ENCODE measurements at regions not wholly inside any gene's neighbourhood (a gene's known extent, or its start where the extent isn't known, plus 50 kb on each side); places are given as distances from the start of the nearest gene placed in this dataset.
"Not testable (repeated sequence)": the region's sequence is repeated elsewhere in the genome, so short reads cannot be mapped to it uniquely, and the experiment has no call there.

DNA sequence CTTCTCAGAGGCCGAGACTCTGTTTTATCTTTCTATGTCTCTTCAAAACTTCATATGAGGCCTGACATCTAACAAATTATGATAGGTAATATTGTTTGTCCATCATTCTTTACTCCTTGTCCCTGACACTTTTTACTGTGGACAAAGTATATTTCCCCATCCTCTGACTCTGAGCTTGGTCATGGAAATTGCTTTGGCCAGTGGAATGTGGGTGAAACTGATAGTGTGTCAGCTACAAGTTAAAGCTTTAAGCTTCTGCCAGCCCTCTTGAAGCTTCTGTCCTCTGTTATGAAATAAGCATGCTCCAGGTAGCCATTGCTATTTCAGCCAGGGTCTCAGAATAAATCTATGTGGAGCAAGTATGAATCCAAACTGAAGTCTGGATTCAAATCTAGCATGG lies 604.6 kb downstream of the BCOR start:
- no peak overlapping the region for H3K4me3 ChIP-seq (ENCODE audit: insufficient read length, low read depth)
- no peak for TF ChIP-seq YY1 (IDR thresholded peaks at IDR 0.05; ENCODE audit: insufficient read depth, insufficient read length)
- no peak for TF ChIP-seq SUZ12 (IDR thresholded peaks at IDR 0.05; ENCODE audit: extremely low read depth, insufficient read depth, insufficient read length)
- no peak for TF ChIP-seq ZNF274 (IDR thresholded peaks at IDR 0.05; ENCODE audit: low read depth, low read length)
- H3K27me3 ChIP-seq (ENCODE audit: insufficient read depth, insufficient read length): no peaks in the 10 kb centered on the region
- no peak for DNase-seq (ENCODE audit: low read depth, low spot score)
- no peaks in the 10 kb centered on the region for H3K9me3 ChIP-seq (ENCODE audit: insufficient read depth, low read length)
- no peaks in the 10 kb centered on the region for H3K36me3 ChIP-seq (ENCODE audit: insufficient read depth, insufficient read length, low read length)
- H3K4me1 ChIP-seq (ENCODE audit: insufficient read depth, insufficient read length): no peaks in the 10 kb centered on the region
- H3K9ac ChIP-seq (ENCODE audit: insufficient read length, low read depth): no peak overlapping the region

DNA sequence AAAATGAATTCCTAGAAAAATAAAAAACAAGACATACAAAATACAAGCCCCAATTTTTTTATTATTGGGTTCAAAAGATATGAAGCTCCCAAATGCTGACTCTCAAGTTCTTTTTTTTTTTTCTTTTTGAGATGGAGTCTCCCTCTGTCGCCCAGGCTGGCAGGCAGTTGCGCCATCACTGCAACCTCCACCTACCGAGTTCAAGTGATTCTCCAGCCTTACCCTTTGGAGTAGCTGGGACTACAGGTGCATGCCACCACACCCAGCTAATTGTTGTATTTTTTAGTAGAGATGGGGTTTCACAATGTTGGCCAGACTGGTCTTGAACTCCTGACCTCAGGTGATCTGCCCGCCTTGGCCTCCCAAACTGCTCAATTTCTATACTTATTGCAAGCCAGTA lies 600.6 kb downstream of the BCOR start:
- not testable (repeated sequence) for H3K27me3 ChIP-seq (ENCODE audit: insufficient read depth, insufficient read length); H3K36me3 ChIP-seq (ENCODE audit: insufficient read depth, insufficient read length, low read length); H3K9me3 ChIP-seq (ENCODE audit: insufficient read depth, low read length); H3K4me3 ChIP-seq (ENCODE audit: insufficient read length, low read depth); H3K4me1 ChIP-seq (ENCODE audit: insufficient read depth, insufficient read length); H3K9ac ChIP-seq (ENCODE audit: insufficient read length, low read depth); DNase-seq (ENCODE audit: low read depth, low spot score)

DNA sequence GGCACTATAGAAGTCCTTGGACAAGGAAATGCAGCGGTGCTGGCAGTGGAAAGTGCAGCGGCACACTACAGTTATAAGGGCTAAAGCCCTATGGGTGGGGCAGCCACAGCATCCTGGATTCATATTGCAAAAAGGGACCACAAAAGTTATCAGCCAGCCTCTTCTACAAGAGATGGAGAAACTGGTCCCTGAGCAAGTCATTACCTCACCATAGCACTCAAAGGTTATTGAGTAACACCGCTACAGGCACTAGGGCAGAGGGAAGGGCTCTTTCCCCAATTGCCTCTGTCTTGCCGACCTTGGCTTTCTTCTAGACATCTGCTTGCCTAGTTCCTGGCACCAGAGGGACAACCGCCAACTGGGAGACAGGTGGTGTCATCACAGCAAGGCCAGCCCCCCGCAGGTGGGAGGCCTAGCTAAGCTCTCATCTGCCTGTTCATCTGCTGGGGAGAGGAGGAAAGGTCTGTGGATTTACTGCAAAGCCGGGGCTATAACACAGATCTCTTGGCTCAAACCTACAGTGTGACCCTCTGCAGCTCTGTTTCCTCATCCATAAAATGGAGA lies 600.0 kb downstream of the BCOR start:
- DNase-seq (ENCODE audit: low read depth, low spot score): no peak

DNA sequence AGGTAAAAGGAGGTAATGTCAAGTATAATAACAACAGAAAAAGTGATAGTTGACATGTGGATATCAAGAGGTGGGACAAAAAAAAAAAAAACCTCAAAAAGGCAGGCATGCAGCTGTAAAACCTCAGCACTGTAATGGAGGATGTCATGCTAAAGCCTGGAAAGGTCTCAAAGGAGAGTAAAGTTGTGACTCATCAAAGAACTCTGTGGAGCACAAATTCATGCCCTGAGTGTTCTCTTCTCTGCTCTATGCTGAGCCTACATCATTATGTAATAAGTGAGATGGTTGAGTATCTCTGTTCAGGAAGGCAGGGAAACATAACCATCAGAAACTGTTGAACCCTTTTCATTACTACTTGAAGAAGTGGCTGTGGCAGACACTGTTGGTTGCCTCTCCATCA lies 597.8 kb downstream of the BCOR start:
- DNase-seq (ENCODE audit: low read depth, low spot score): no peak
- H3K27me3 ChIP-seq (ENCODE audit: insufficient read depth, insufficient read length): no peaks in the 10 kb centered on the region
- no peak overlapping the region for H3K9ac ChIP-seq (ENCODE audit: insufficient read length, low read depth)
- no peaks in the 10 kb centered on the region for H3K4me1 ChIP-seq (ENCODE audit: insufficient read depth, insufficient read length)
- H3K9me3 ChIP-seq (ENCODE audit: insufficient read depth, low read length): no peaks in the 10 kb centered on the region
- TF ChIP-seq YY1 (IDR thresholded peaks at IDR 0.05; ENCODE audit: insufficient read depth, insufficient read length) (no peak), ZNF274 (IDR thresholded peaks at IDR 0.05; ENCODE audit: low read depth, low read length) (no peak), SUZ12 (IDR thresholded peaks at IDR 0.05; ENCODE audit: extremely low read depth, insufficient read depth, insufficient read length) (no peak)
- no peaks in the 10 kb centered on the region for H3K36me3 ChIP-seq (ENCODE audit: insufficient read depth, insufficient read length, low read length)
- no peak overlapping the region for H3K4me3 ChIP-seq (ENCODE audit: insufficient read length, low read depth)

More for the DNA sequence above, 600.0 kb downstream of the BCOR start:
- TF ChIP-seq YY1 (IDR thresholded peaks at IDR 0.05; ENCODE audit: insufficient read depth, insufficient read length): no peak
- H3K27me3 ChIP-seq (ENCODE audit: insufficient read depth, insufficient read length): no peaks in the 10 kb centered on the region
- H3K4me3 ChIP-seq (ENCODE audit: insufficient read length, low read depth): no peak overlapping the region
- H3K9ac ChIP-seq (ENCODE audit: insufficient read length, low read depth): no peak overlapping the region
- H3K4me1 ChIP-seq (ENCODE audit: insufficient read depth, insufficient read length): no peaks in the 10 kb centered on the region
- H3K9me3 ChIP-seq (ENCODE audit: insufficient read depth, low read length): no peaks in the 10 kb centered on the region
- H3K36me3 ChIP-seq (ENCODE audit: insufficient read depth, insufficient read length, low read length): no peaks in the 10 kb centered on the region

DNA sequence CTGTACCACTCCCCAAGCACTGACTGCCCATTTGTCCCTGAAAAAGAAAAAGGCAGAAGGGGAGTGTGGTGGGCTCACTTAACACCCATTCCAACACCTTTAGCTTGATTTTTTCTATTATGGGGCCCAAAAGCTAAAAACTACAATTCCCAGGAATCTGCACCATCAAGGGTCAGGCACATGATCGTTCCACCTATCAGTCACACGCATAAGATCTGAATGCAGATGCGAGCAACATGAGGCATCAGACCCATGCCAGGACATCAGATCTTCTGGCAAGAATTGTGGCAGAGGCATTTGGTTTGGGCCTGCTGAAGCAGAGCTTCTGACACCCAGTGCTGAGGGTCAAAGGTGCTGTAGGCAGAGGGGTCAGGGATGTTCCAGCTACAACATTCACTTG lies 595.9 kb downstream of the BCOR start:
- Histone ChIP-seq H3K9me3 (ENCODE audit: insufficient read depth, low read length) (no peaks in the 10 kb centered on the region), H3K27me3 (ENCODE audit: insufficient read depth, insufficient read length) (no peaks in the 10 kb centered on the region), H3K4me1 (ENCODE audit: insufficient read depth, insufficient read length) (no peaks in the 10 kb centered on the region), H3K9ac (ENCODE audit: insufficient read length, low read depth) (no peak overlapping the region), H3K36me3 (ENCODE audit: insufficient read depth, insufficient read length, low read length) (no peaks in the 10 kb centered on the region), H3K4me3 (ENCODE audit: insufficient read length, low read depth) (no peak overlapping the region)
- DNase-seq (ENCODE audit: low read depth, low spot score): no peak
- TF ChIP-seq ZNF274 (IDR thresholded peaks at IDR 0.05; ENCODE audit: low read depth, low read length) (no peak), SUZ12 (IDR thresholded peaks at IDR 0.05; ENCODE audit: extremely low read depth, insufficient read depth, insufficient read length) (no peak), YY1 (IDR thresholded peaks at IDR 0.05; ENCODE audit: insufficient read depth, insufficient read length) (no peak)

DNA sequence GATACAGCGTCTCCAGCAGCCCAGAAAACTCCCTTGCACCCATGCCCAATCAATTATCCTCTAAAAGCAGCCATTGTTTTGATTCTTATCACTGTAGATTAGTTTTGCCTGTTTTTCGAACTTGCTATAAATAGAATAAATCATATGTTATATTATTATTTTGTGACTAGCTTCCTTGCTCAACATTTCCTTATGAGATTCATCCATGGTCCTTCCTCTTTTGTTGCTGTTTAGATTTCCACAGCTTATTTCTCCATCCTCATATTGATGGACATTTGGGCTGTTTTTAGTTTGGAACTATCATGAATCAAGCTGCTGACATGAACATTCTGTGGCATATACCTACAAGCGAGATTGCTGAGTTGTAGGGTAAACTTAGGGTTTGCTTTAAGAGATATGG lies 595.3 kb downstream of the BCOR start:
- no peak for TF ChIP-seq ZNF274 (IDR thresholded peaks at IDR 0.05; ENCODE audit: low read depth, low read length)
- no peak for TF ChIP-seq YY1 (IDR thresholded peaks at IDR 0.05; ENCODE audit: insufficient read depth, insufficient read length)
- TF ChIP-seq SUZ12 (IDR thresholded peaks at IDR 0.05; ENCODE audit: extremely low read depth, insufficient read depth, insufficient read length): no peak
- no peak for DNase-seq (ENCODE audit: low read depth, low spot score)
- no peak overlapping the region for H3K9ac ChIP-seq (ENCODE audit: insufficient read length, low read depth)

DNA sequence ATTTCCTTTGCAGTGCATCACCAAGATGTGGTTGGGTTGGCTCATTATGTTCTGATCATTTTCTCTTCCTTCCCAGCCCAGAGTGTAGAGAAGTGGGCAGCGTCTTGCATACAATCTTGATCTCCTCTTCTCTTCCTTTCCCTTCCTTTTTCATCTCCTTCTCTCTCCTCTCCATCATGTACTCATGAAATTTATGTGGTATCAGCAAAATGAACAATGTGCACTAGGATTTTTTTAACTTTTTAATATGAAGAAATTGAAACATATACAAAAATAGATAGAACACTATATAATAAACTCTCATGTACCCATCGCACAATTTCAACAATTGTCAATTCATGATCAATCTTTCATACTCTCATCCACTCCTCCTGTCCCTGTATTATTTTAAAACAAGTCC lies 593.5 kb downstream of the BCOR start:
- H3K9me3 ChIP-seq (ENCODE audit: insufficient read depth, low read length): no peaks in the 10 kb centered on the region
- H3K4me3 ChIP-seq (ENCODE audit: insufficient read length, low read depth): no peak overlapping the region
- no peak for DNase-seq (ENCODE audit: low read depth, low spot score)
- TF ChIP-seq YY1 (IDR thresholded peaks at IDR 0.05; ENCODE audit: insufficient read depth, insufficient read length) (no peak), SUZ12 (IDR thresholded peaks at IDR 0.05; ENCODE audit: extremely low read depth, insufficient read depth, insufficient read length) (no peak), ZNF274 (IDR thresholded peaks at IDR 0.05; ENCODE audit: low read depth, low read length) (no peak)
- no peaks in the 10 kb centered on the region for H3K4me1 ChIP-seq (ENCODE audit: insufficient read depth, insufficient read length)
- H3K36me3 ChIP-seq (ENCODE audit: insufficient read depth, insufficient read length, low read length): no peaks in the 10 kb centered on the region
- H3K27me3 ChIP-seq (ENCODE audit: insufficient read depth, insufficient read length): no peaks in the 10 kb centered on the region
- no peak overlapping the region for H3K9ac ChIP-seq (ENCODE audit: insufficient read length, low read depth)

More for the DNA sequence above, 595.3 kb downstream of the BCOR start:
- H3K4me3 ChIP-seq (ENCODE audit: insufficient read length, low read depth): no peak overlapping the region
- no peaks in the 10 kb centered on the region for H3K27me3 ChIP-seq (ENCODE audit: insufficient read depth, insufficient read length)
- no peaks in the 10 kb centered on the region for H3K36me3 ChIP-seq (ENCODE audit: insufficient read depth, insufficient read length, low read length)
- no peaks in the 10 kb centered on the region for H3K4me1 ChIP-seq (ENCODE audit: insufficient read depth, insufficient read length)
- no peaks in the 10 kb centered on the region for H3K9me3 ChIP-seq (ENCODE audit: insufficient read depth, low read length)

DNA sequence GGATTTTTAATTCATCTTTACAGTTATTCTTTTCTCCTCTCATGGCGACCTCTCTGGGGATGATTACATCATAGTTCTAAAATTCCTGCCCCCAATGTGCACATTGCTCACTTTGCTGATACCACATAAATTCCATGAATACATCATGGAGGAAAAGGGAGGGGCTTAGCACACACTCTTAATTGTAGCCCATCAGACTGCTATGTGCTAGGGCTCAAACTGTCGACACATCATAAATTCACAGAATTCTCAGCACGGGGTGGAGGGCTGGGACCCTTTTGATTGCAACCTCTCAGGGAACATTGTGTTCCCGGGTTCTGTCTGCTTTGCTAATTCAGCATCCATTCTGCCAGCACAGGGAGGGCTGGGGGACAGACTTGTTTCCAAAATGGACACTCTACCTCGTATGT lies 592.9 kb downstream of the BCOR start:
- Histone ChIP-seq H3K4me3 (ENCODE audit: insufficient read length, low read depth) (no peak overlapping the region), H3K9ac (ENCODE audit: insufficient read length, low read depth) (no peak overlapping the region), H3K36me3 (ENCODE audit: insufficient read depth, insufficient read length, low read length) (no peaks in the 10 kb centered on the region), H3K9me3 (ENCODE audit: insufficient read depth, low read length) (no peaks in the 10 kb centered on the region), H3K4me1 (ENCODE audit: insufficient read depth, insufficient read length) (no peaks in the 10 kb centered on the region), H3K27me3 (ENCODE audit: insufficient read depth, insufficient read length) (no peaks in the 10 kb centered on the region)
- TF ChIP-seq SUZ12 (IDR thresholded peaks at IDR 0.05; ENCODE audit: extremely low read depth, insufficient read depth, insufficient read length) (no peak), YY1 (IDR thresholded peaks at IDR 0.05; ENCODE audit: insufficient read depth, insufficient read length) (no peak), ZNF274 (IDR thresholded peaks at IDR 0.05; ENCODE audit: low read depth, low read length) (no peak)
- DNase-seq (ENCODE audit: low read depth, low spot score): no peak

Data from NT2/D1 (cell line).